ENCODE measurements at regions not wholly inside any gene's neighbourhood (a gene's known extent, or its start where the extent isn't known, plus 50 kb on each side); places are given as distances from the start of the nearest gene placed in this dataset.
"Not testable (repeated sequence)": the region's sequence is repeated elsewhere in the genome, so short reads cannot be mapped to it uniquely, and the experiment has no call there.

DNA sequence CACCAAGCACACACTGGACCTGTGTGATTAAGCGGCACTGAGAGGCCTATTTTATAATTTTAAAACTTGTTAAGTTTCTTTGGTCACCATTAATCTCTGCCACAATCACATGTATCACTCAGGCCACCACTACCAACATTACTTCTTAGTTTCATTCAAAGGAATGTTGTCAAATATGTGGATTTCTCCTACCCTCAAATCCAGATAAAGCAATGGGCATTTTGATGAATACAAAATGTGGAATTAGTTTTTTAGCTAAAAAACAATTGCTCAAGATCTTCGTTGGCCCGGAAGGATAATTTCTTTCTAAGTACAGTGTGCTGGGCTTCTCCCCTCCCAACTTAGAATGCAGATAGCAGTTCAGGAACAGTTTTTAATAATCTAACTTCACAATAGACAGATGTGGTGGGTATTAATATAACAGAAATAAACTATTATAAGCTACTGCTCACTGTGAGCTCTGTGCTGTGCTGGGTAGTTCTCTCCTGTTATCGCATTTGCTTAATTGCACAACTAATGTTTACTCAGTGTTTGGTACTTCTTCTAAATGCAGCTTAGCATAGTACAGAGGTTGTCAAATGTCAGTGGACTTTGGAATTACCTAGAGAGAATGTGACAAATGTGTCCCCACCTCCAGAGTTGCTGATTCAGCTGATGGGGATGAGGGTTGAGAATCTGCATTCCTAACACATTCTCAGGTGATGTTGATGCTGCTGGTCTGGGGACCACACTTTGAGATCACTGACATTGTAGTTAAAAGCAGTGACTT is 266.7 kb upstream of the AMIGO2 start:
- no peak for DNase-seq (ENCODE audit: low read depth)

DNA sequence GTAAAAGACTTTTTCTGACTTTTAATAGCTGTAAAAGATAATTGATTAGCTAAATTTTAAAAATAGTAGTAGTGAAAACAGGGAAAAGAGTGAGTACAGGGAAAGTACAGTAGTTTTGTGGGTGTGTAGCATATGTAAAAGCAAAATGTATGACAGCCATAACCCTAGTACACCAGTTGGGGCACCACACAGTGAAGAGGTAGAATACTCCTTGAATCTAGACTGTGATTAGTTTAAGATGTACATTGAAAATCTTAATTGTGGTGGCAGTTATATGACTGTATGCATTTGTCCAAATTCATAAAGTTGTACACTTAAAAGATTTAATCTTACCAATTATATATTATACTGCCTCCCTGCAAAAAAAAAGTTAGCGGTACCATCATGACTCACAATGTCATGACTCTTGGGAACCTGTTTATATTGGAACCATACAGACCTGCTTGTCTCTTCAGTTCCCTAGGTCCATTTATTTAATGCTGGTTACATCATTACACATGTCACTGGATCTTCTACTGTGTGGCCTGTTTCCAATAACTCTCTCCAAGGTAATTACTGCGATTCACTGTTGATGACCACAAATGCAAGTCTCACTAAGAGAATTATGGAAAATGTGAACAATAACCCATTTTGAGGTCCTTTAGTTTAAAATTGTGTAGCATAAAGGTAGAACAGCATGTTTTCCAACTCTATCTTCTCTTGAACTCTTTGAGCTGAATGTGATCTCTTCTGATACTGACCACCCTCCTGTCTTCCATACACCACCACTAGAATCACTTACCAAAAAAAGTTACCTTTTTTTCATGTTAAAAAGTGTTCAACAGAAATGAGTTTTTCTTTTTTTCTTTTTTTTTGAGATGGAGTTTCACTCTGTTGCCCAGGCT is 264.2 kb upstream of the AMIGO2 start:
- DNase-seq (ENCODE audit: low read depth): no peak

DNA sequence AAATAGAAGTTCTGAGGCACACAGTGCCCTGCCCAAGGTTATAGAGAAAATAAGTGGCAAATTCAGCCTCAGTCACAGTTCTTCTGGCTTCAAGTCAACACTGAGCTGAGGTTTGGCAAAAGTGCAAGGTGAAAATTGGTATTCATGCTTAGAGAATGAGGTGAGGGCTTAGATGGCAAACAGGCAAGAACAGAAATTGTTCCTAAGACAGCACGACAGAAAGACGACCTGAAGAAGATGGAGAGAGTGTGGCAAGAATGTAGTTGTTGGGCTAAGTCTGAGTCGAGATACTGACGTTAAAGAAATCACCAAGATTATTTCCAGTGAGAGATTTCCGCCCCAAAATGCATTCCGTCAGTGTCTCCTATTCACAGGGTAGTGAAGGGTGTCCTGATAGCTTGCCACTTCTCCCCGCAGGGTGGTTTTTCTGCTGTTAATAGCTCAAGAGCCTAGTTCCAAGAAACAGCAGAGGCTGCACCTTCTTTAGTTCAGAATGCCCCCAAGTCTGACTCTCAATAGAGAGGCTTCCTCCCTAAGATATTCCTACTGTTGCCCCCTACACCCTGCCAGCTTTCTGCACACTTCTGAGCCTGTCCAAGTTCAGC is 260.8 kb upstream of the AMIGO2 start:
- DNase-seq (ENCODE audit: low read depth): no peak

DNA sequence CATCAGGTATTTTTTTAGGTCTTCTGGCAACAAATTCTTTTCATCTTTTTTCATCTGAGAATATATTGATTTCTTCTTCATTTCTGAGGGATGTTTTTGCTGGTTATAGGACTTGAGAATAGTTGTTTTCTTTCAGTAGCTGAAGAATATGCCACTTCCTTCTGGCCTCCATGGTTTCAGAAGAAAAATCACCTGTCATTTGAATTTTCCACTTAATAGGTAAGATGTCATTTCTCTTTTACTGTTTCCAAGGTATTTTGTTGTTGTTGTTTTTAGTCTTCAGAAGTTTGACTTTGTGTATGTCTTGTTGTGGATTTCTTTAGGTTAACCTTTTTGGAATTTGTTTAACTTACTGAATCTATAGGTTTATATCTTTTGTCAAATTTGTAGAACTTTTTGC is 257.8 kb upstream of the AMIGO2 start:
- DNase-seq (ENCODE audit: low read depth): no peak

DNA sequence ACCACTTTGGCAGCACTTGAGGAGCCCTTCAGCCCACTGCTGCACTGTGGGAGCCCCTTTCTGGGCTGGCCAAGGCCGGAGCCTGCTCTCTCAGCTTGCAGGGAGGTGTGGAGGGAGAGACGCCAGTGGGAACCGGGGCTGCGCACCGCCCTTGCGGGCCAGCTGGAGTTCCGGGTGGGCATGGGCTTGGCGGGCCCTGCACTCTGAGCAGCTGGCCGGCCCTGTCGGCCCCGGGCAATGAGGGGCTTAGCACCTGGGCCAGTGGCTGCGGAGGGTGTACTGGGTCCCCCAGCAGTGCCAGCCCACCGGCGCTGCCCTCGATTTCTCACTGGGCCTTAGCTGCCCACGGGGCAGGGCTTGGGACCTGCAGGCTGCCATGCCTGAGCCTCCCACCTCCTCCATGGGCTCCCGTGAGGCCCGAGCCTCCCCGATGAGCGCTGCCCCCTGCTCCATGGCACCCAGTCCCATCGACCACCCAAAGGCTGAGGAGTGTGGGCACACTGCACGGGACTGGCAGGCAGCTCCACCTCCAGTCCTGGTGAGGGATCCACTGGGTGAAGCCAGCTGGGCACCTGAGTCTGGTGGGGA is 253.6 kb upstream of the AMIGO2 start:
- not testable (repeated sequence) for DNase-seq (ENCODE audit: low read depth)

DNA sequence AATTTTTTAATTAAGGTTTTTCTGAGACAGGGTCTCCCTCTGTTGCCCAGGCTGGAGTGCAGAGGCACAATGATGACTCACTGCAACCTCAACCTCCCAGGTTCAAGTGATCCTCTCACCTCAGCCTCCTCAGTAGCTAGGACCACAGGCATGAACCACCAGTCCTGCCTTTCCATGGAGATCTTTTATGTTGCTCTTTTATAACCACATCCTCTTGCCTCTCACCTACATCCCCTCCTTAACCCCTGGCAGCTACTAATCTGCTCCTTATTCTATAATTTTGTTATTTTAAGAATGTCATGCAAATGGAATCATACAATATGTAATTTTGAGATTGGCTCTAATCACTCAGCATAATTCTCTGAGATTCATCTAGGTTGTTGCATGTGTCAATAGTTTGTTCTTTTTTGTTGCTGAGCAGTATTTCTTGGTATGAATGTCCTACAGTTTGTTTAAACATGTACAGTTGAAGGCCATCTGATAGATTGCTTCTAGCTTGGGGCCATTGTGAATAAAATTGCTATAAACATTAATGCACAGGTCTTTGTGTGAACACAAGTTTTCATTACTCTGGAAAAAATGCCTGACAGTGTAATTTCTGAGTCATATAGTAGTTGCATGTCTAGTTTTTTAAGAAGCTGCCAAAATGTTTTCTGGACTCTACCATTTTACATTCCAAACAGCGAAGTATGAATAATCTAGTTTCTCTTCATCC is 249.2 kb upstream of the AMIGO2 start:
- peak; percentile 42 for DNase-seq (ENCODE audit: low read depth)

DNA sequence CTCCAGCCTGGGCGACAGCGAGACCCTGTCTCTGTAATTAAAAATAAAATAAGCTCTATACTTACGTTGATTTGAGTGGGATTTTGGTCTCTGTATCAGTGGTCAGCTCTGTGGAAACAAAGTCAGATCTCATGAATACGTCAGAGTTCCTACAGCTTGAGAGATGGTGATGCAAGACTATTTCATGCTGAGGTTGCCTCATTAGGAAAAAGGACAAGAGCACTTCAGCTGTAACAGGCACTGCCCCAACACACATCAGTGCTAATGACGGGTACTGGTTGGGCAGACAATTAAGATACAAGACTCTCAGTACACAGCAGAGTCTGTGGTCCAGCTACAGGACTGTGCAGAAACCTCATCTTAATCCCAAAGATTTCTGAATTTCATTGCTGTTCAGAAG is 246.4 kb upstream of the AMIGO2 start:
- no peak for DNase-seq (ENCODE audit: low read depth)

DNA sequence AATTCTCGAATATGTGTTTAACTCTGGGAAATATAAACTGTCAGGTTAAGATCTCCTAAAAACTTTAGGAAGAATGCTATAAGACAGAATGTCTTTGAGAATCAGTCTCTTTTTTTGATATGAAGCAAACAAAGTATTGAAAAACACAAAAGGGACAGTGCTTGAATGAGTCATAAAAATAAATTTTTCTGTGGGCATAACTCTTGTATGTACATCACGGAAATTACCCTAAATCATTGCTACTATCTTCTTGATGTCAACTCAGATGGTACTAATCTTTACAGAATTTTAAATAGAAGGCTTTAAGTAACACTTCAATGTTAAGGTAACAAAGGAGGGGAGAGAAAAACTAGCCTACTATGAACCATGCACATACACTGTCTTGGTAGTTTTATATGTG is 244.0 kb upstream of the AMIGO2 start:
- DNase-seq (ENCODE audit: low read depth): no peak

DNA sequence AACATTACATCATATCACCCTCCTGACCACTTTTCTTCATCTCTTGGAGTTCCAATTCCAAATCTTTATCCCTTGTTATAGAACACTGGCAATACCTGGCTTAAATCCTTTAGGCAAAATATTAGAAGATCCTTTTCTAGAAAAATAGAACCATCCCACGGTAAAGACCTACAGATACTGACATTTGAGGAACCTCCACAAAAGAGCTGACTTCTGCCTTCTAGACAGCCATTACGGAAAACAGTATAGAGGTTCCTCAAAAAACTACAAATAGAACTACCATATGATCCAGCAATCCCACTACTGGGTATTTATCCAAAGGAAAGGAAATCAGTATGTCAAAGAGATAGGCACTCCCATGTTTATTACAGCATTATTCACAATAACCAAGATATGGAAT is 241.7 kb upstream of the AMIGO2 start:
- no peak for DNase-seq (ENCODE audit: low read depth)

DNA sequence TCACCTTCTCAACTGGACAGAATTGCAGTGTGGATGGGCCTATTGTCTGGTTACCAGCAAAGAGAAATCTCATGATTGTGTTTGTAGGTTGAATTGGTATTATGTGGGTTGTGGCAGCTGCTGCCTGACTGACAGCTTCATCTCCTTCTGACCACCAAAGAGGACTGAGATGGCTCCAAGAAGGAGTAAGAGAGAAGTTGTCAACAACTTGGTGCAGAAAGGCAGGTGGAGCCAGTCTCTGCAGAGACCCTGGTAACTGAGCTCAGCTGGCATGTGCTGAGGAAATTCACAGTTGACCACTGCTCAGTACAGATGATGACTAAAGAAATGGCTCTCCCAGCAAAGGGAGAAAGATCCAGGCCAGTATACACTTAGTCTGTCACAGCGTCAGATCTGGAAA is 240.0 kb upstream of the AMIGO2 start:
- no peak for DNase-seq (ENCODE audit: low read depth)

DNA sequence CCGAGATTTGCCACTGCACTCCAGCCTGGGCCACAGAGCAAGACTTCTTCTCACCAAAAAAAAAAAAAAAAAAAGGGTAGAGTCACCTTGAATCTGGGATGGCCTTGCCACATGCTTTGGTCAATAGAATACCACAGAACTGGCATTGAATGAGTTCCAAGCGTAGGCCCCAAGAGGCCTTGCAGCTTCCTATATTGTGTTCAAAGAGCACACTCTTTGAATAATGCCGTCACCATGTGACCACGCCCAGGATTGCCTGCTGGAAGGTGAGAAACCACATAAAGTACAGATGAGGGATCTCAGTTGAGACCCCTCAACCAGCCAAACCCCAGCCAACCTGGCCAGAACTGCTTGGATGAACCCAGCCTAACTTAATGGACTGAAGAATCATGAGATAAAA is 239.2 kb upstream of the AMIGO2 start:
- DNase-seq (ENCODE audit: low read depth): no peak

DNA sequence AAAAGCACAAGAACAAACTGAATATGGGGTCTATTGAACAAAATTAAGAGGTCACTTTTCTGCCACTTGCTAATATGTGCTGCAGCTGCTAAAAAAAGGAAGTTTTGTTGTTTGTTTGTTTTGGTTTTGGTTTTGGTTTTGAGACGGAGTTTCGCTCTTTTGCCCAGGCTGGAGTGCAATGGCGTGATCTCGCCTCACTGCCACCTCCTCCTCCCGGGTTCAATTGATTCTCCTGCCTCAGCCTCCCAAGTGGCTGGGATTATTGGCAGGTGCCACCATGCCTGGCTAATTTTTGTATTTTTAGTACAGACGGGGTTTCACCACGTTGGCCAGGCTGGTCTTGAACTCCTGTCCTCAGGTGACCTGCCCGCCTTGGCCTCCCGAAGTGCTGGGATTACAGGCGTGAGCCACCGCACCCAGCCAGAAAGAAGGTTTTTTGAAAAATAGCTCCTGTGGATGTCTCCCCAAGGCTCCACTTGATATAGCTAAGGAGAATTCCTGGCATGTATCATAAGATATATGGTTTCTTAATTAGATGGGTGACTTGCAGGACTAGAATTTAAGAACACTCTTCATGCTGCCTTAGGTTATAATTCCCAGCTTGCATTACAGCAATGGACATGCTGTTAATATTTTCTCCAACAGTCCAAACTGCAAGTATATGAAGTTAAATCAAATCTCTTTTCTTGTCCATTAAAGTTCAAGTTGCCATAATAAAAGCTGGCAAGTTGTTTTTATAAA is 237.6 kb upstream of the AMIGO2 start:
- DNase-seq (ENCODE audit: low read depth): peak; percentile 30

DNA sequence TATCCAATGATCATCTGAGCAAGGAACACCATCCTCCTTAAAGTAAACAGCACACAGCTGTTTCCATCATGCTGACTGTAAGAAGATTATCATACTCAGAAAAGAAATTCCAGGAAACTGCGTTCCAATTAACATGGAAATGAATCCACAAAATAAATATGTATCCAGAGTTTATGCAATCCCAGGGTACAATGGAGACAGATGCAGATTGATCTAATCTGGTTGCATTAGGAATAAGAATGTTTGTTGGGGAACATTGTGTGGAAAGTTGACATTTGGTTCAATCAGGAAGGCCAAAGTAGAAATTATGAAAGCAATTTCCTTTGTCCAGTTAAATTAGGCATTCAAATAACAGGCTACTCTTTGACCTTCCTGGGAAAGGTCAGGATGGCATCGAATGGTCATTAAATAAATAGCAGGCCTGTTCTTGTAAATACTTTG is 236.9 kb upstream of the AMIGO2 start:
- DNase-seq (ENCODE audit: low read depth): no peak

DNA sequence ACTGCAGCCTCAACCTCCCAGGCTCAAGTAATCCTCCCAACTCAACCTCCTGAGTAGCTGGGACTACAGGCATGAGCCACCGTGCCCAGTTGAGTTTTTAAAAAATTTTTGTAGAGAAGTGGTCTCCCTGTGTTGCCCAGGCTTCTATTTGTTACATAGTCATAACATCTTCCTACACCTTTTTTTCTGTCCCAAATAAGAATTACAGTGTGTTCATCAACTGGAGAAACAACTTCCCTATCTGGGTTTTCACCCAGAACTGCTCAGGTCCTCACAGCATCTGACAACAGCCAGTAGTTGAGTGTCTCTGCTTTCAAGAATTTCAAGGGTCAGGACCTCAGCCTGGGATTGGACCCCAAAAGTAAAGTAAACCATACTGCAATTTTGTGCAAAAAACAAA is 235.2 kb upstream of the AMIGO2 start:
- DNase-seq (ENCODE audit: low read depth): no peak

DNA sequence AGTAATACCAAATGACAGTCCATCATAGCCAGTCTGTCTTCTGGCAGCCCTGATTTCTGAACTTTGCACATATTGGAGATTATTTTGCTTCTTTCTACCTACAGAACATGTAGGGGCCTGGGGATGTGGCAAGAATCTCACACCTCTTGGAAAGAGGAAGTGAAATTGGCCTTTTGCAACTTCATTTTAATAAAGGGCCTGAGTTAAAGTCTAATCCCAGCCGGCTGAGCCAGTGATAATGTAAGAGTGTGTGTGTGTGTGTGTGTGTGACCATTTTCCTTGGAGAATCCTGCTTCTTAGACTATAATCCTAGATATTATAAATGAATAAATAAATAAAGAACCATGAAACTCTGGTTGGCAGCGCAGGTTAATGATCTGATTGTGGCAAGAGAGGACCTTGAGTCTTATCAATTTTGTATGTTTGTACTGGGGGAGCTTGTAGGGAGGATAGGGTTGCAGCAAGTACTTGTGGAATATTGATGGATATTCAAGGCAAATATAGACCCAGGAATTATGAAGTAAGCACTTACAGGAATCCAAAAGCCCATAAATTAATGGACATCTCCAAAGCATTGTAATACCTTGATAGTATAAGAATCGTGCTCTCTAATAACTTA is 233.2 kb upstream of the AMIGO2 start:
- DNase-seq (ENCODE audit: low read depth): no peak

DNA sequence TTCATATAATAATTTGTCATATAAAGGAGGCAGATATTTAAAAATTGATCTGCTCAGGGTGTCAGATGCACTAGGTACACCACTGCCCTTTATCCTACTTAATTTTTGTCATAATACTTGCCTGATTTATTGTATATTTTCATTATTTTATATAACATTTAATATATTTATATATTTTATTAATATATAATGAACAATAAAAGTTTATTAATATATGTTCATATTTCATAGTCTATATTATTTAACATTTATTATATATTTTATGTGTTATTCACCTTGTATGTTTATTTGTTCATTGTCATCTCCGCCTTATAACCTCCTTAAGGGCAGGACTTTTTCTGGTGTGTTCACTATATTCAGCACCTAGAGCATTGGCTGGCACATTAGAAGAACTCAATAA is 232.4 kb upstream of the AMIGO2 start:
- DNase-seq (ENCODE audit: low read depth): no peak

DNA sequence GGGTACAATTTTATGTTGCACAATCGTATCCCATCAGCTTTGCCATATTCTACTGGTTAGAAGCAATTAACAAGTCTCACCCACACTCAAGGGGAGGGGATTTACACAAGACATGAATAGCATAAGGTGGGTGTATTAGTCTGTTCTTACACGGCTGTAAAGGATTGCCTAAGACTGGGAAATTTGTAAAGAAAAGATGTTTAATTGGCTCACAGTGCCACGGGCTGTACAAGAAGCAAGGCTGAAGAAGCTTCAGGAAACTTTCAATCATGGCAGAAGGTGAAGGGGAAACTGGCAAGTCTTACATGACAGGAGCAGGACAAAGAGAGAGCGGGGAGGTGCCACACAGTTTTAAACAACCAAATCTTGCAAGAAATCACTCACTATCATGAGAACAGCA is 231.8 kb upstream of the AMIGO2 start:
- DNase-seq (ENCODE audit: low read depth): no peak

DNA sequence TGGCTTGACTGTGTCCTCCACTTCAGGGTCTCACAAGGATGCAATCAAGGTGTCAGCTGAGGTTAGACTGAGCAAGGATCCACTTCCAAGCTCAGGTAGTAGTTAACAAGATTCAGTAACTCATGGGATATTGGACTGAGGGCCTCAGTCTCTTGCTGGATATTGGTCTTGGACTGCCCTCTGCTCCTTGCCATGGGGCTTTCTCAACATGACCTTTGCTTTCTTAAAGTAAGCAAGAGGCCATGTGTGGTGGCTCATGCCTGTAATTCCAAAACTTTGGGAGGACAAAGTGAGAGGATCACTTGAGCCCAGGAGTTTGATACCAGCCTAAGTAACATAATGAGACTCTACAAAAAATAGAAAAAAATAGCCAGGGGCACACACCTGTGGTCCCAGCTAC is 231.3 kb upstream of the AMIGO2 start:
- DNase-seq (ENCODE audit: low read depth): no peak

DNA sequence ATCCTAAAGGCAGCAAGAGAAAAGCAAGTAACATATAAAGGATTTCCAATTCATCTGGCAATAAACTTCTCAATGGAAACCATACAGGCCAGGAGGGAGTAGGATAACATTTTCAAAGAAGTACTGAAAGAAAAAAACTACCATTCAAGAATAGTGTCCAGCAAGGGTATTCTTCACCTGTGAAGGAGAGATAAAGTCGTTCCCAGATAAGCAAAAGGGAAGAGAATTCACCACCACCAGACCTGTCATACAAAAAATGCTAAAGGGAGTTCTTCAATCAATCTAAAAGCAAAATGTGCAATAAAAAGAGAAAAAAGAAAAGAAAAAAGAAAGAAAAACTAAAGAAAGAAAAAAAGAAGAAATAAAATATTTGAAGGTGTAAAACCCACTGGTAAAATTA is 228.9 kb upstream of the AMIGO2 start:
- no peak for DNase-seq (ENCODE audit: low read depth)

DNA sequence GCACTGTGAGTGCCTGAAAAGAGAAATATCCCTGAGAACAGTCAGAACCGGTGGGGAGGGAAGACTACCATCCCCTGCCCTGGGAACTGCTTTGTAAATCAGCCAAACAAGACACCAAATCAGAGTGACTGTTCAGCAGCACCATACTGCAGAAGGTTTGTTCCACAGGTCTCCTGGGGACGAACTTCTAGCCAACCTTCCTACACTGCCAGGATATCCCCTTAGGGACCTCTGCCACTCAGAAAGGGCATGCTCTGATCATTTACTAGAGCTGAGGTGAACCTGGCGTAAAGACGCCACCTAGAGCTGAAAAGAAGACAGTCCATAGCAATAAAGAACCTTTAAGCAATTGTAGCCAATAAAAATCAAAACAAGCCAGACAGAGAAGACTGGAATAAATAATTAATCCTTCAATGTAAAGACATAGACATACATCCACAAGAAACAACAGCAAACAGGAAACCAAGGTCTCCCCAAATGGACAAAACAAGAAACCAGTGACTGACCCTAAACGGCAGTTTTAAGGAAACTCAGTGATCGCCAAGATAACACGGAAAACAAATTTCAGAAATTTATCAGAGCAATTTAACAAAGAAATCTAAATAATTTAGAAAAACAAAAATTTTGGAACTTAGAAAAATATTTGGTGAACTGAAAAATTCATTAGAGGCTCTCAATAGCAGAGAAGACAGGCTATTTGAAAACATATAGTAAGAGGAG is 228.1 kb upstream of the AMIGO2 start:
- peak; percentile 47 for DNase-seq (ENCODE audit: low read depth)

Measured in GM04504 (cell line).